Stimulated activated CD4-positive, alpha-beta T cell treated with anti-CD3 and anti-CD28 coated beads, Interleukin-15, amount 100 ng/mL, for 48 hours (primary cell): ENCODE measurements at regions not wholly inside any gene's neighbourhood (a gene's known extent, or its start where the extent isn't known, plus 50 kb on each side); places are given as distances from the start of the nearest gene placed in this dataset.
"Not testable (repeated sequence)": the region's sequence is repeated elsewhere in the genome, so short reads cannot be mapped to it uniquely, and the experiment has no call there.

Experiments
- DNase-seq, 2 donors: peaks; one replicate each; pipeline ENCODE4 v3.0.0-alpha.2; 2020; ENCODE audit warnings: low read depth in 2 of 2

DNA sequence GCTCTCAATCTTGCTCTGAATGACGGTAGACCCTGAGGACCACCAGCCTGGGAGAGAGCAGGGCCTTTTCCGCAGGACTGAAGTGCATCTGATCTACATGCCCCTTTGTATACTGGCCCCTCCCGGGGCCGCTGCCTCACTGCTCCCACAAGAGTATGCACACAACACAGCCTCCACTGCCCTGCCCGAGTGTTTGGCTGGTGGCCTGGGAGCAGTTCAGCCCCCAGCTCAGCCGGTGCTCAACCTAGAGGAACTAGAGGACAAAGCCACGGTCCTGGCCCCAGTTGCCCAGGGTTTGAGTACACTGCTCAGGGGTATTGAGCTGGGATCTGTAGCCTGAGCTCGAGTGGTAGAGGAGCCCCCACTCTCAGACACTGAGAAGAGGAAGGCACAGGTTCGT lies 118.9 kb upstream of the CAB39 start:
- no peak for DNase-seq

- no peak for DNase-seq
Observed at GRCh38 chr2:230594286-230594840, 118.3 kb upstream of the CAB39 start.

DNA sequence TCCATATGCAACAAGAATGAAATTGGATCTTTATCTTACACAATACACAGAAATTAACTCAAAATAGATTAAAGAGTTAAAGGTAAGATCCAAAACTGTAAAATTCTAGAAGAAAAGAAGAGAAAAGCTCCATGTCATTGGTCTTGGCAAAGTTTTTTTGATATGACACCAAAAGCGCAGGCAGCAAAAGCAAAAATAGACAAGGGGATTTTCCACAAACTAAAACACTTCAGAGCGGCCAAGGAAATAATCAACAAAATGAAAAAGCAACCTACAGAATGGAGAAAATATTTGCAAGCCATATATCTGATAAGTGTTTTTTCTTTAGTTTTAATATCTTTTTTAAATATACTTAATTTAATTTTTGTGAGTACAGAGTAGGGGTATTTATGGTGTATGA lies 112.8 kb upstream of the CAB39 start:
- no peak for DNase-seq

- DNase-seq = no peak
Observed at GRCh38 chr2:230600285-230600684, 112.4 kb upstream of the CAB39 start.

- no peak for DNase-seq
Observed at GRCh38 chr2:230600881-230601280, 111.8 kb upstream of the CAB39 start.

DNA sequence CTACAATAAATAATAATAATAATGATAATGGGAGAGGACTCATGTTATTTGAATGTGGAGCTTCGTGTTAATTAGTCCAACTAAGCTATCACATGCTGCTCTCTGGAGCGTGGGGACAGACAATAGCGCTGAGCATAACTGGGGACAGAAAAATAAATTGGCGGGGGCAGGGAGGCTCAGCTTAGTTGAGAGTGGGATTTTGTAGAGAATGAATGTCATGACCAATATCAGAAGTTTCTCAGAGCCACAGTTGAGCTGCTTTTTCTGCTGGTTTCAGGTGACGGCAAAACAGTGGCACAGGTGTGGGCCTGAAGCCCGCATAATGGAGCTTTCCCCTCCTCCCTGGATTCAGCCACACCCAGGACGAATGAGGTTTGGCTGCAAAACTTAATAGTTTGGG lies 111.1 kb upstream of the CAB39 start:
- no peak for DNase-seq

- DNase-seq = peak; percentile 37 to 39
Observed at GRCh38 chr2:230602562-230603230, 109.9 kb upstream of the CAB39 start.

DNA sequence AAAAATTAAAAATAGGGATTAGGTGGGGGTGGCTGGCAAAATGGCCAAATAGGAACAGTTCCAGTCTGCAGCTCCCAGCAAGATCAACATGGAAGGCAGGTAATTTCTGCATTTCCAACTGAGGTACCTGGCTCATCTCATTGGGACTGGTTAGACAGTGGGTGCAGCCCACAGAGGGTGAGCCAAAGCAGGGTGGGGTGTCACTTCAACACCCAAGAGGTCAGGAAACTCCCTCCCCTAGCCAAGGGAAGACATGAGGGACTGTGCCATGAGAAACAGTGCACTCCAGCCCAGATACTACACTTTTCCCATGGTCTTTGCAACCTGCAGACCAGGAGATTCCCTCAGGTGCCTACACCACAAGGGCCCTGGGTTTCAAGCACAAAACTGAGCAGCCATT lies 109.3 kb upstream of the CAB39 start:
- DNase-seq = not testable (repeated sequence)

- DNase-seq = not testable (repeated sequence)
Observed at GRCh38 chr2:230604158-230604557, 108.5 kb upstream of the CAB39 start.

- no peak for DNase-seq
Observed at GRCh38 chr2:230614040-230614439, 98.6 kb upstream of the CAB39 start.

- DNase-seq = peak; percentile 47 to 64
Observed at GRCh38 chr2:230614913-230615332, 97.7 kb upstream of the CAB39 start.

DNA sequence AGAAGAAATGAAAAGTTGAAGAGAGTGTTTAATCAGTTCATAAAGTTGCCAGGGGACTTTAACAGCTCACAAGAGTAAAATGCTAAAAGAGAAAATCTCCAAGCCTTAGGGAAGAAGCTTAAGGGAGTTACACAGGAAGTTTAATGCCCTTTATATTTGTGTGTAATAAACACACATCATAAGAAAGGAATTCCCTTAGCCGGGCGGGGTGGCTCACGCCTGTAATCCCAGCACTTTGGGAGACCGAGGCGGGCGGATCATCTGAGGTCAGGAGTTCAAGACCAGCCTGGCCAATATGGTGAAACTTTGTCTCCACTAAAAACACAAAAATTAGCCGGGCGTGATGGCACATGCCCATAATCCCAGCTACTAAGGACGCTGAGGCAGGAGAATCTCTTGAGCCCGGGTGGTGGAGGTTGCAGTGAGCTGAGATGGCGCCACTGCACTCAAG lies 95.4 kb upstream of the CAB39 start:
- not testable (repeated sequence) for DNase-seq

DNA sequence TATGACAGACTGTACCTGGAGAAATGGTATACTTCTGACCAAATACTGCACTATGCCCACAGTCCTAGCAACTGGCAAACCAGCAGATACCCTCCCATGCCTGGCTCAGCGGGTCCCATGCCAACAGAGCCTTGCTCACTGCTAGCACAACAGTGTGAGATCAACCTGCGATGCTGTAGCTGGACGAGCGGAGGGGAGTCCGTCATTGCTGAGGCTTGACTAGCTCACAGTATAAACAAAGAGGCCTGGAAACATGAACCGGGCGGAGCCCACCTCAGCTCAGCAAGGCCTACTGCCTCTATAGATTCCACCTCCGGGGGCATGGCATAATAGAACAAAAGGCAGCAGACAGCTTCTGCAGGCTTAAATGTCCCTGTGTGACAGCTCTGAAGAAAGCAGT lies 93.2 kb upstream of the CAB39 start:
- DNase-seq = no peak

DNA sequence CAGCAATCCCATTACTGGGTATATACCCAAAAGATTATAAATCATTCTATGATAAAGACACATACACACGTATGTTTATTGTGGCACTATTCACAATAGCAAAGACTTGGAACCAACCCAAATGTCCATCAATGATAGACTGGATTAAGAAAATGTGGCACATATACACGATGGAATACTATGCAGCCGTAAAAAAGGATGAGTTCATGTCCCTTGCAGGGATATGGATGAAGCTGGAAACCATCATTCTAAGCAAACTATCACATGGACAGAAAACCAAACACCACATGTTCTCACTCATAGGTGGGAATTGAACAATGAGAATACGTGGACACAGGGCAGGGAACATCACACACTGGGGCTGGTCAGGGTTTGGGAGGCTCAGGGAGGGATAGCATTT lies 87.4 kb upstream of the CAB39 start:
- not testable (repeated sequence) for DNase-seq

DNA sequence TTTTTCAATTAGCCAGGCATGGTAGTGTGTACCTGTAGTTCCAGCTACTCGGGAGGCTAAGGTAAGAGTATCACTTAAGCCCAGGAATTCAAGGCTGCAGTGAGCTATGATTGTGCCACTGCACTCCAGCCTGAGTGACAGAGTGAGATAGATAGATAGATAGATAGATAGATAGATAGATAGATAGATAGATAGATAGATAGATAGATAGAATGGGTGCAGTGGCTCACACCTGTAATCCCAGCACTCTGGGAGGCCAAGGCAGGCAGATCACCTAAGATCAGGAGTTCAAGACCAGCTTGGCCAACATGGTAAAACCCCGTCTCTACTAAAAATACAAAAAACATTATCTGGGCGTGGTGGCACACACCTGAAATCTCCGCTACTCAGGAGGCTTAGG lies 85.6 kb upstream of the CAB39 start:
- not testable (repeated sequence) for DNase-seq

DNA sequence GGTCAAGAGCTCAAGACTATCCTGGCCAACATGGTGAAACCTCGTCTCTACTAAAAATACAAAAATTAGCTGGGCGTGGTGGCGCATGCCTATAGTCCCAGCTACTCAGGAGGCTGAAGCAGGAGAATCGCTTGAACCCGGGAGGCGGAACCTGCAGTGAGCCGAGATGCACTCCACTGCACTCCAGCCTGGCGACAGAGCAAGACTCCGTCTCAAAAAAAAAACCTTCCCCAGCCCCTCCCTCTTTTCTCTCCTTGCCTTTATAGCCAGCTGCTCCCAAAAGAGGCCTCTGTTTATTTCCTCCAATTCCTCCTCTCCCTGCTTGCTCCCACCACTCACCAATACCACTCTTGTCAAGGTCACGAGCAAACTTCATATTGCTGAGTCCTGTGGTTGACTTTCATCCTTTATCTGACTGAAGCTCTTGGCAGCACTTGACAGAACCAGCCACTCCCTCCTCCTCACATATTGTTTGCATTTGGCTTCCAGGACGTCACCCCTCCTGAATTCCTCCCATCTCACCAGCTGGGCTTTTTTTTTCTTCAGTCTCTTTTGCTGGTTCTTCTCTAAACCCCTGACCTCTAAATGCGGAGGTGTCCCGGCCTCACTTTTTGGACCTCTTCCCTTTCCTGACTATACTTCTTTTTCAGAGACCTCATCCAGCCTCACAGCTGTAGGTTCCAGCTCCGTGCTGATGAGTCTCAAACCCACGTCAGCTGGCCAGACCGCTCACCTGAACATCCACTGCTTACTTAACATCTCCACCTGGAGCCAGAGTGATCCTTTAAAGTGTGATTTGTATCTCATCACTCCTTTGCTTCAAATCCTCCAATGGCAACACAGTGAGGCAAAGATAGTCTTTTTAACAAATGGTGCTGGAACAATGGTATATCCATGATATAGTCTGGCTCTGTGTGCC lies 84.6 kb upstream of the CAB39 start:
- no peak for DNase-seq

GRCh38 chr2:230631470-230631869 lies 81.2 kb upstream of the CAB39 start:
- DNase-seq = no peak

DNA sequence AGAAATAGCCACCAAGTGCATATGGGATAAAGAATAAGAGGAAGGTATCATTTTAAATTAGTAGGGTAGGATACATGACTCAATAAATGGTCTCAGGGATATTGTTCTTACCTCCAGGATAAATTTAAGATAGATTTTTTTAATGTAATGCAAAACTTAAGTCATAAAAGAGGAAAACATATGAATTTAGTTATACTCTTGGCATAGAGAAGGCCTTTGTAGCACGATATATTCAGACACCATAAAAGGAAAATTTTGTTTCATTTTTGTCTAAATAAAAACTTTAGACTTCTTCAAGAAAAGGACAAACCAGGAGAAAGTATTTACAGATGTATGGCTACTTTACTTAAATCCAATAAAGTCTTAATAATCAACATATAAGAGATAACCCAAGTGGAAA lies 78.5 kb upstream of the CAB39 start:
- DNase-seq = no peak

DNA sequence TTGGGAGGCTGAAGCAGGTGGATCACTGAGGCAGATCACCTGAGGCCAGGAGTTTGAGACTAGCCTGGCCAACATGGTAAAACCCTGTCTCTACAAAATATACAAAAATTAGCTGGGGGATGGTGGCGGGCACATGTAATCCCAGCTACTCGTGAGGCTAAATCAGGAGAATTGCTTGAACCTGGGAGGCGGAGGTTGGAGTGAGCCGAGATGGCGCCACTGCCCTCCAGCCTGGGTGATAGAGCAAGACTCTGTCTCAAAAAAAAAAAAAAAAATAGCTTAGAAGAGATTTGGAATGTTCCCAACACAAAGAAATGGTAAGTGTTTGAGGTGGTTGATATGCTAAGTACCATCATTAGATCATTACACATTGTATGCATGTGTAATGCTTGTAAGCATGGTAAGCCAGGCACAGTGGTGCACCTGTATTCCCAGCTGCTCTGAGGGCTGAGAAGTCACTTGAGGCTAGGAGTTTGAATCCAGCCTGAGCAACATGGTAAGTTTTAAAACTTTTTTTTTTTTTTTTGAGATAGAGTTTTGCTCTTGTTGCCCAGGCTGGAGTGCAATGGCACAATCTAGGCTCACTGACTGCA lies 77.8 kb upstream of the CAB39 start:
- not testable (repeated sequence) for DNase-seq

- no peak for DNase-seq
Observed at GRCh38 chr2:230636684-230637271, 75.9 kb upstream of the CAB39 start.

- not testable (repeated sequence) for DNase-seq
Observed at GRCh38 chr2:230637486-230637885, 75.2 kb upstream of the CAB39 start.

GRCh38 chr2:230640540-230641011 lies 72.1 kb upstream of the CAB39 start:
- DNase-seq = no peak
